HK-2 (cell line): ENCODE measurements at regions not wholly inside any gene's neighbourhood (a gene's known extent, or its start where the extent isn't known, plus 50 kb on each side); places are given as distances from the start of the nearest gene placed in this dataset.
"Not testable (repeated sequence)": the region's sequence is repeated elsewhere in the genome, so short reads cannot be mapped to it uniquely, and the experiment has no call there.

Experiments
- DNase-seq: peaks from one replicate; pipeline ENCODE4 v3.0.0-alpha.2; 2018; ENCODE audit not compliant: unreplicated experiment

DNA sequence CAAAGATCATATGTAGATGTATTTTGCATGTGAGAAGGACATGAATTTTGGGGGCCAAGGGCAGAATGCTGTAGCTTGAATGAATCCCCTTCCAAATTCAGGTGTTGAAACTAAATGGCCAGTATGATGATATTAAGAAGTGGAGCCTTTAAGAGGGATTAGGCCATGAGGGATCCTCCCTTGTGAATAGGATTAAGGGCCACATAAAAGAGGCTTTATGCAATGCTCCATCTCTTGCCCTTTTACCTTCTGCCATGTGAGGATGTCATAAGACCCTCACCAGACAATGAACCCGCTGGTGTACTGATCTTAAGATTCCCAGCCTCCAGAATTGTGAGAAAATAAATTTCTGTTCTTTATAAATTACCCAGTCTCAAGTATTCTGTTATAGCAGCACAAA lies 206.1 kb downstream of the YTHDC2 start:
- no peak for DNase-seq

DNA sequence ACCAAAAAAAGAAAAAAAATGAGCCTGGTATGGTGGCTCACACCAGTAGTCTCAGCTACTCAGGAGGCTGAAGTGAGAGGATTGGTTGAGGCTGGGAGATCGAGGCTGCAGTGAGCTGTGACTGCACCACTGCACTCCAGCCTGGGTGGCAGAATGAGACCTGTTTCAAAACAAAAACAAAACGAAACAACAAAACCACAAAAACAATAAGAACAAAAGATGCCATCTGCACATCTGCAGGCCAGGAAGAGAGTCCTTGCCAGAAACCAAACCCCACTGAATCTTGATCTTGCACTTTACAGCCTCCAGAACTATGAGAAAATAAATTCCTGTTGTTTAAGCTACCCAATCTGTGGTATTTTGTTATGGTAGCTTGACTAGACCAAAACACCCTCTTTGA lies 207.7 kb downstream of the YTHDC2 start:
- no peak for DNase-seq

DNA sequence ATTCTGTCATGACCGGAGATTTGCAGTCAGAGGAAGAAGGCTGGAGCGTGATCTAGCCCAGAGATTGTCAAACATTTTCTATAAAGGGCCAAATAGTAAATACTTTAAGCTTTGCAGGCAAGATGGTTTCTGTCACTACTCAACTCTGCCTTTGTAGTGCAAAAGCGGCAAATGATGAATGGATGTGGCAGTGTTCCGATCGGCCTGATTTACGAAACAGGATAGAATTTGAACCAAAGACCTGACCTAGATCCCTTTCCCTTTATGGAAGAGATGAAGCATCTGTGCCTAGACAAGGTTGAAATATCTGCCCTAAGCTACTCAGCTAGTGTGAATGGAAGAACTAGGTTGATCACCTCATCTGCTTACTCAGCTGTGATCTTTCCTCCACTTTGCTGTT lies 209.5 kb downstream of the YTHDC2 start:
- no peak for DNase-seq

DNA sequence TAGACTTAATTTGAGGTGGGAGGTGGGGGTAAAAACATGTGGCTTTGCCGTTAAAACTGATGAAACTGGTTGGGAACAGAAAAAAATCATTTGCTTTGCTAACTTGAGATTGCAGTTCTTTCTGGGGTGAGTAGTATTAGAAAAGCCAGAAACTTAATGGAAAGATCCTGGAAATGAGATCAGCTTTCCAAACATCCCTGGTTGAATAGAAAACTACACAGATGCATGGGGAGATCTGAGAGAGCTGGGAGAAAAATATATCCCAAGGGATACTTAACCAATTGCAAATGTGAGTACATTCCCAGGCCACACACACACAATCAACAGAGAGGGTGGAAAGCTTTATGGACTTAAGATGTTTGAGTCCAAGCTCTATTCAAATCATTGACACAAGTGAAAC lies 222.3 kb downstream of the YTHDC2 start:
- no peak for DNase-seq

DNA sequence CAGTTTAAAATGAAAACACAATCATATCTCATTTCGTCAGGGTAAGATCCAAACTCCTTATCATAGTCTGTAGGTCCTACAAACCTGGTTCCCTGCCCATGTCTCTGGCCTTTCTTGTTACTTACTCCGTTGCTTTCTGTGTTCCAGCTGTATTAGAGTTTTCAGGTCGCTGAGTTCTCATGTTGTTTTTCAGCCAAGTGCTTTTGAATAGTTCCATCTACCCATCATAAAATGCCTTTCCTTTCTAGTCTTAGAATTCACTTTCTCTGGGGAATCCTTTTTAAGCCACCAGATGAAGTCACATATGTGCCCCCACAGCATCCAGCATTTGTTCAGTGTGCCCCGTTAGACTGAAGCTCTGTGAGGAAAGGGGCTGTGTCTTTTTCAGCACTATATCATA lies 228.7 kb downstream of the YTHDC2 start:
- no peak for DNase-seq

DNA sequence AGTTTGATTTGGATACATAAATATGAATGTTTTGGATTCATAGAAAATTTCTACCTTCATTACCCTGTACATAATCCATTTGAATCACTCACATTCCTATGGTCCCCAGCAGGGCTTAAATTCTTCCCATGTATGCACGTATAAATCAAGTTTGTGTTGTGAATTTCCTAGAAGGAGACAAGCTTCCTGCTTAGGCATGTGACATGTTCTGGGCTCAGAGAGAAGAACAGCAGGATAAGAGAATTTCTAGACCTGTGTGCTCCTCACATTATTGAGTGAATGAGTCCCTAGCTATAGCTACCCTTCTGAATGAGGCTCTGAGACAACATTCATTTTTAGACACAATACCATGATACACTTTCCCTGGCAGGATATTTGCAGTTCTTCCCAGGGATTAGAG lies 229.1 kb downstream of the YTHDC2 start:
- no peak for DNase-seq

DNA sequence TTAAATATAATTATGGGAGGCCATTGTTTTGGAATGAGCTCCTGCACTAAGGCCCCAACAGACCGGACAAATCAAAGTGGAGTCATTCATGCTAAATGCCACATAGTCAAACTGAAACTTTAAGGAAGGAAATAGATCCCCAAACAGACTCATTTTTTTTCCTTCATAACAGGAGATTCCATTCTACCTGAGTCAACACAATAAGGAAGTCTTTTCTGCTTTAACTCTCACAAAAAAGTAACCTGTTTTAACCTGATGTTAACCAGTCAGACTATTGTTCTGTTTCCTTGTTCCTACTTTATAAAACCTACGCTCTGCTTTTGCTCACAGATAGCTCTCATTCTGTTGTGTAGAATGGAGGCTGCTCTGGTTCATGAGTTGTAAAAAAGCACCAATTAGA lies 234.9 kb downstream of the YTHDC2 start:
- no peak for DNase-seq

DNA sequence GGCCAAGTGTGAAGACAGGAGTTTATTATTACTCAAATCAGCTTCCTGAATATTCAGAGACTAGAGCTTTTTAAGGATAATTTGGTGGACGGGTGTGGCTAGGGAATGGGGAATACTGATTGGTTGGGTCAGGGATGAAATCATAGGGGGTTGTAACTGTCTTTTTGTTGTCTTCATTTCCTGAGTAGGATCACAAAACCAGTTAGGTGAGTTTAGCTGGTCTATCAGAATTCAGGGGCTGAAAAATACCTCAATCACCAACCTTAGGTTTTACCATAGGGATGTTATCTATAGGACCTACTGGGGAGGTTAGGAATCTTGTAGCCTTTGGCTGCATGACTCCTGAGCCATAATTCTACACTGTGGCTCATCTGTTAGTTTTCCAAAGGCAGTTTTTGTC lies 235.8 kb downstream of the YTHDC2 start:
- no peak for DNase-seq

DNA sequence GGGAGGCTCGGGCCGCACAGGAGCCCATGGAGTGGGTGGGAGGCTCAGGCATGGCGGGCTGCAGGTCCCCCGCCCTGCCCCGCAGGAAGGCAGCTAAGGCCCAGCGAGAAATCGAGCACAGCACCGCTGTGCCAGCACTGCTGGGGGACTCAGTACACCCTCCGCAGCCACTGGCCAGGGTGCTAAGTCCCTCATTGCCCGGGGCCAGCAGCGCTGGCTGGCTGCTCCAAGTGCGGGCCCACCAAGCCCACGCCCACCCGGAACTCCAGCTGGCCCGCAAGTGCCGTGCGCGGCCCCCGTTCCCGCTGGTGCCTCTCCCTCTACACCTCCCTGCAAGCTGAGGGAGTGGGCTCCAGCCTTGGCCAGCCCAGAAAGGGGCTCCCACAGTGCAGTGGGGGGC lies 239.7 kb downstream of the YTHDC2 start:
- DNase-seq = not testable (repeated sequence)

DNA sequence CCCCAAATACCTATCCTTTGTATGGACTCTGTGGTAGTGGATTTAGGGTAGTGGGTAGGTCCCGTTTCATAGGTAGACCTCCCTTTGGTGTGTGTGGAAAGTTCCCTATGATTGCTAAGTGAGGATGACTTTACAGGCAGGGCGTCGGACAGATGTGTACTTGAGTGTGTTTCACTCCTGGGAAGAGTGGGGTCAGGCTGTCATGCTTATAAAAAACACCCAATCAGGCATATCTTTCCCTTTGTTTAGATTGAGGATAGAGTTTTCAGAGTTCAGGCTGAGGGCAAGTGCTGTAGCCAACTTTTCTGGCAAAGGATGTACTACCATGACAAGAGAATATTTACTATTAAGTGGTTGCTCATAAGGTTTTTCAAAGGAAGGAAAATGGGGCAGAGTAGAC lies 242.0 kb downstream of the YTHDC2 start:
- no peak for DNase-seq

DNA sequence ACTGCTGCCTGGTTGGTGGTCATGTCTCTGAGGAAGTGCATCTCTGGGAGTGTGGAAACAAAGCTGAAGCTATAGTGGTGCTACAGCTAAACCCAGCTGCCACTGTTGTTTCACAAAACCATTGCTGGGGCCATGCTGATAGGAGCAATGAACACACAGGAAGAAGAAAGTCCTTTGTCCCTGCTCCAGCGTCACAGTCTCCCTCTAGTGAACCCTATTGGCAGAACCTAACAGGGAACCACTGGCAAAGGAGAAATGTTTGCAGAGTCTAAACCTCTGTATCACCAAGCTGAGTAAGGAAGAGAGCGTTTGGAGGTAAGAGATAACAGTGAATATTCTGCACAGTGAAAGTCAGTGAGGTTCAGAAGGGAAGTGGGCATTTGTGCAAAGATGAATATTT lies 244.0 kb downstream of the YTHDC2 start:
- DNase-seq = no peak

DNA sequence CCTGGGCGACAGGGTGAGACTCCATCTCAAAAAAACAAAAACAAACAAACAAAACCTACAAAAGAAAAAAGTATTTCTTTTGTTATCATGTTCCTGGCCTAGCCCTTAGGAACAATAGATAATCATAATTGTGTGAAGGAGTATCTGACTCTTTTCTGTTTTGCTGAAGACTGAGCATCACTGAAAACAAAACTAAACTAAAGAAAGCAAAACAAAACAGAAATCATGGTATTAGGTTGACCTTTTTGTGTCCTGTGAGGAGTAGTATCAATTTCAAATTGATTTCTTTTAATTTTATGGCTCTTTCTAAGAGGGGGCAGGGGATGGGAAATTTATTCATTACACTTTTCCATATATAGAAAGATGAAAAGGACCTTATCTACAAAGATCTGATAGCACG lies 246.0 kb downstream of the YTHDC2 start:
- DNase-seq = no peak

DNA sequence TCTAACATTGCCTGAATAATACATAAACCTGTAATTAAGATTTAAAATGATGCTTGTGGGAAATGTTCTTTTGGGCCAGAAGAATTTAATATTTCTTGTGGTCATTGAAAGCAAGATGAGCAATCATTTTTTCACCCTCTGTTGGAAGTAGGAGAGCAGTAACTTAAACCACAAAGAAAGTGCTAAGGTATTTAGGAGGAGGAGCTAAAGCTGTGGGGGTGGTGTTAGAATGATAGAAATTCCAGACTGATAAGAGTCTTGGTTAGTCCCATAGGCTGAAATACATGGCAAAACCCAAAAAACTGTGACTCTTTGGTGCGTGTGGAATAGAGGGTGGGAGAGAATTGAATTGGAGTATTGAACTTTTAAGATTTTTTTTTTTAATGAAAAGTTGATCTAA lies 247.0 kb downstream of the YTHDC2 start:
- no peak for DNase-seq

DNA sequence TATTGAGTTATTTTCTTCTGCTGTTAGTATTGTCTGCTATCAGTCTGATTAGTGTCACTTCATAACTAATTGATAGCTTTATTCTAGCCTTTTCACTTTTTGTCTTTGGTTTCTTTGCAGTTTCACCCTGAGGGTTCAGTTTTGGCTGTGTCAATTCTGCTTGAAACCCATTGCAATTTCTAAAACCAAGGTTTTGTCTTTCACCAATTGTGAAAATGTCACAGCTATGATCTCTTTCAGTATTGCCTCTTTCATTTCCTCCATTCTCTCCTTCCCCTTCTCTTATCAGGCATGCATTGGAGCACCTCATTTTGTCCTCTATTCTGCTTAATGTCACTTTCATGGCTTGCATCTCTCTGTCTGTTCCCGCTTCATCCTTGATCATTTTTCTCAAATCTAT lies 248.1 kb downstream of the YTHDC2 start:
- no peak for DNase-seq

DNA sequence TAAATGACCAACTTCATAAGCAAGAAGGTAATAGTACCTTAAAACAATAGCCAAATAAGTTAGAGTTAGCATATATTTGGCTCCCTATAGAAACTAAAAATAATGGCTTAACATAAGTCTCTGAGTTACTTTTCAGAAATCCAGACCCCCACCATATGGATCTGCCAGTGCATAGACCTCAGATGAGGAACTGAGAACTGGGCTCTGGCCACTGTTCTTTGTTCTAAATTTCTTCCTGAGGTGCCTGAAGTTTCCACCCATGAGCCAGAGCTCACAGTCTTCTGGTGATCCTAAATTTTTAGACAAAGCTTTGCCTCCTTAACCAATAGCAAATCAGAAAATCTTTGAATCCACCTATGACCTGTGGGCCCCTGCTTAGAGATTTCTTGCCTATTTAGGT lies 250.9 kb downstream of the YTHDC2 start:
- no peak for DNase-seq

DNA sequence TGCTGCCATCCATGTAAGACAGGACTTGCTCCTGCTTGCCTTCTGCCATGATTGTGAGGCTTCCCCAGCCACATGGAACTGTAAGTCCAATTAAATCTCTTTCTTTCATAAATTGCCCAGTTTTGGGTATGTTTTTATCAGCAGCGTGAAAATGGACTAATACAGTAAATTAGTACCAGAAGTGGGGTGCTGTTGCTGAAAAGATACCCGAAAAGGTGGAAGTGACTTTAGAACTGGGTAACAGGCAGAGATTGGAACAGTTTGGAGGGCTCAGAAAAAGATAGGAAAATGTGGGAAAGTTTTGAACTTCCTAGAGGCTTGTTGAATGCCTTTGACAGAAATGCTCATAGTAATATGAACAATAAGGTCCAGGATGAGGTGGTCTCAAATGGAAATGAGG lies 253.3 kb downstream of the YTHDC2 start:
- DNase-seq = not testable (repeated sequence)

DNA sequence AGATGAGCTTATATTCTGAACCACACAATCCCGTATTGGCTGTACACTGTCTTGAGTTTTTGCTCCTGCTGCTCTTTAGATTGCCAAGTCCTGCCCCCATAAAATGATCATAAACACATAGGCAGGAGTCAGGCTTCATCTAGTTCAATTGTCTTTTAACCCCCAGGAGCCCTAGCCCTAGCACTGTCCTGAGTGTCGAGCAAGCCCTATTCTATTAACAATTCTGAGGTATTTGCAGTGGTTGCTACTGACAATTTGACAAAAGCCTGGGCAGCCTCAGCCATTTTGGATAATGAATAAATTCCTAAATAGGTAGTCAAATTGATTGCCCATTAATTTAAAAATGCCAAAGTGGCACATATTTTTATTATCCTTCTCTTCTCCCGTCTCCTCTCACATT lies 257.2 kb downstream of the YTHDC2 start:
- no peak for DNase-seq

DNA sequence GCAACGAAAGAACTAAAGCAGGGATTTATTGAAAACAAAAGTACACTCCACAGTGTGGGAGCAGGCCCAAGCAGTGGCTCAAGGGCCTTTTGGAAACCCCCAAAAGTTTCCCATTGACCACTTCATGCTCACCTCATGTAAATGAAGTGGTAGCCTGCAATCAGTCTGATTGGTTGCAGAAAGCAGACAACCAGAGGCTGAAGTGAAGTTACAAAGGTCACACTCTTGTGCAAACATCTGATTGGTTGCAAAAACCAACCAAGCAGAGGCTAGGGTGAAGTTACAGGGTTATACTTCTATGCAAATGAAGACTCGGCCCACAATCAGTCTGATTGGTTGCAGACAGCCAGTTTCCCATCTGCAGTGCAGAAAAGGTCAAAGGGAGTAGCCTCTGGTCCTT lies 258.0 kb downstream of the YTHDC2 start:
- no peak for DNase-seq

DNA sequence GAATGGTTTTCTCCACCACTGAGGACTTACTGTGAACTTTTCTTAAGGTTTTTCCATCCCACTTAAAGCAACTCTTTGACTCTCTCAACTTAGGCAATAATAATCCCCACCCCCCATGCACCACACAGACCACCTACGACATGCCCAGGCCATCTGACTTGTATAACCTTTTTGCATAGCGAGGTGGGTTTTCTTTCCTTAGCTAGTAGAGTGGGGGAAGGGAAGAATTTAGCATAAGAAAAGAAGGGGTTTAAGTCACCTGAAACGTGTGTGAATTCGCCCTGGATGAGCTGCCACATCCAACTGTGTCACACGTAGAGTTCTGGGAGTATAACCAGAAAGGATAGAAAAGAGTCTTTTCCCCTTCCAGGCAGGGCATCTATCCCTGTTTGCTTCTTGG lies 262.7 kb downstream of the YTHDC2 start:
- no peak for DNase-seq

DNA sequence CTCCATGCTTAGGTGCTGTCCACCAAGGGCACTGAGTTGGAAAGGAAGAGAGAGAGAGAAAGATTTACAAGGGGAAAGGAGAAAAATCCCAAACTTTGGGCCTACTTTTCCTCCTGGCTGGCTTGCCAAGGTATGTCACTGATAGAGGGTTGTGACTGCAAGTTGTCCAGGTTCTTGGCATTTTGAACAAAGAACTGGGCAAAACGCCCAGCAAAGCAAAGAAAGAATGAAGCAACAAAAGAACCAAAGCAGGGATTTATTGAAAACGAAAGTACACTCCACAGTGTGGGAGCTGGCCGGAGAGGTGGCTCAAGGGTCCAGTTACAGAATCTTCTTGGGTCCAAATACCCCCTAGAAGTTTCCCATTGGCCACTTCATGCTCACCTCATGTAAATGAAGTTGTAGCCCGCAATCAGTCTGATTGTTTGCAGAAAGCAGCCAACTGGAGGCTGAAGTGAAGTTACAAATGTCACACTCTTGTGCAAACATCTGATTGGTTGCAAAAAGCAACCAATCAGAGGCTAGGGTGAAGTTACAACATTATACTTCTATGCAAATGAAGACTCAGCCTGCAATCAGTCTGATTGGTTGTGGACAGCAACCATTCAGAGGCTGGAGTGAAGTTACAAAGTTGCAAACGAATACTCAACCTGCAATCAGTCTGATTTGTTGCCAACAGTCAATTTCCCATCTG lies 263.5 kb downstream of the YTHDC2 start:
- no peak for DNase-seq

DNA sequence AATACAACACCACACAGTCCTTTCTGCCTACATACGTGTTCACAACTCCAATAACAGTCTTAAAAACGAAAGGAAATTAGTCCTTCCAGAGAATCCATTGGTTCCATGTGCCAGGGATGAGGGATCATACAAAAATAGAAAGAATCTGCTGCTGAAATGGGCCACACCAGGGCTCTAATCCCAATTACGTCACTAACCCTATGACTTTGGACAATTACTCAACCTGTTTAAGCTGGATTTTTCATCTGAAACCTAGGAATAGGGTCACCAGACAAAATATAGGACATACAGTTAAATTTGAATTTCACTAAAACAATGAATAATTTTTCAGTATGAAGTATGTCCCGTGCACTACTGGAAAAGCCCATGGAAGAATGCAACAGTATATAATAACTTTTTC lies 264.7 kb downstream of the YTHDC2 start:
- no peak for DNase-seq

DNA sequence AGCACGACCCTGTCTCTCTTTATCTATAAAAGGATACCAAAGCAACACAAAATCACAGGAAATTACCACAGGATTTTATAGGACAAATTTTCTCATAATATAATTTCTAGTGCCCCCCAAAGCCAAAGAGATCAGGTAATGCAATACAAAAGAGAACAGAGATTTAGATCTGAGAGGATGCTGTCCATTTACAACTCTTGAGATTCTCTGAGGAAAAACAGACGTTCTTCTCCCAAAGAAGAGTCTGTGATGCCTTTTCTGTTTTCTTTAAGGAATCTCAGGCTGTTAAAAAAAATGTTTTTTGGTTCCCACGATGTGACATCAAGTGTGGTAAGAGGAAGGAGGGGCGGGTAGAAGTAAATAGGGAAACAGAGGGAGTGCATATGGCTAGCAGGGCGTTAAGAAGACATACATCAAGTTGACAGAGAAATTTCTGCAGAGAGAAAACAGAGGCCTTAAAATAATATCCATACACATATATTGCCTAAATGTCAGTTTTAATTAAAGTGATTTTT lies 274.7 kb downstream of the YTHDC2 start:
- DNase-seq = no peak

DNA sequence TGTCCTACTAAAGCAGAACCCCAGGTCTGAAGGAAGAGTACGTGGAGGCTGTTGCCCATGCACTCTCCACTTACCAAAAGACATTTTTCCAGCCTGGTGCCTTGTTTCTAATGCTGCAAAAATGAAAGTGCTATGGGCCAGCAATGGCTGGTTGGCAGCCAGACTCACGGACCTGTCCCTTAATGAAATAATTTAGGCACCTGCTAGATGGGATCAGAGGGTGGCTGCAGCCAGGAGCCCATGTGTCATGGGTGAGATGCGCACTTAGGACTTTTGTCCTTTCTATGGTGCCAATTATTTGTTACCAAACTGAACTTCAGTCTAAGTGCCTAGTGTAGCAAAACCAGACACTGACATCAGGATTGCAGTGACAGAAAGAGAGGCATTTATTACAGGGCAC lies 276.3 kb downstream of the YTHDC2 start:
- DNase-seq = no peak

DNA sequence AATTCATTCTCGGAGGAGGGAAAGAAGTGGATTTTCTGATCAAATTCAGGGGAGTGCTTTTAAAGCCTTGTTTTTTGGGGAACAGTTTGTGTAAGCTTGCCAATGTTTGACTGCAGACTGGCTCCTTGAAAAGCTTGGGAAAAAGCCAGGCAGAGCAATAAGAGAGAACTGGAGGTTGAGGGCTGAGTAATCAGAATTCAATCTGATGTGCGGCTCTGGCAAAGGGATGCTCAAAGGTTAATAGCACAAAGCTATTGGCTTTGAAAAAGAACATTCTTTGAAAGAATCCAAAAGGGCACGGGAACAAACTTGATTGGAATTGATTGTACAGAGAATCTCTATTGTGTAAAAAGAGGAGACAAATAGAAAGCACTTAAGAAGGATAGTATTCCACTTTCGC lies 279.3 kb downstream of the YTHDC2 start:
- no peak for DNase-seq
